ENCODE measurements at regions not wholly inside any gene's neighbourhood (a gene's known extent, or its start where the extent isn't known, plus 50 kb on each side); places are given as distances from the start of the nearest gene placed in this dataset.
"Not testable (repeated sequence)": the region's sequence is repeated elsewhere in the genome, so short reads cannot be mapped to it uniquely, and the experiment has no call there.

DNA sequence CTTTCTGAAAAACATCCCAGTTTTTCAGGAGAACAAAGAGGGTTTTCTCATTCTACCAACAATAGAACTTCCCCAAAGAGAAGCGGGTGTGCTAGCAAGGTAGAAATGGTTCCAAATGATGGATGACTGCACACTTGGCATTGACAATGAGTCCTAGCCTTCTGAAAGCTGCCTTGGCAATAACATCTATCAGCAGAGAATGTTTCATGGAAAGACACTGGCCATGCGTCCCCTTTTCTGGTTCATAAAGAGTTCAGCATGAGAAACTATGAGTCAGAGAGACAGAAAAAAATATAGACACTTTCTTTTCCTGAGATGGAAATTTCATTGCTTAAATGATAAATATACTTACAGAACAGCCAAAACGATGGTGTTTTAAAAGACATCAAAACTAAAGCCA, 236.9 kb upstream of the PRKX start:
- DNase-seq (ENCODE audit: low spot score), result no peak
- no peaks in the 10 kb centered on the region for H3K36me3 ChIP-seq (ENCODE audit: low read depth)
- no peak overlapping the region for H3K27ac ChIP-seq (ENCODE audit: poor library complexity, severe bottlenecking)
- no peaks in the 10 kb centered on the region for H3K27me3 ChIP-seq (ENCODE audit: insufficient read depth, poor library complexity, severe bottlenecking)
- TF ChIP-seq CTCF (IDR thresholded peaks at IDR 0.05; ENCODE audit: poor library complexity, severe bottlenecking), result no peak
- no peaks in the 10 kb centered on the region for H3K4me1 ChIP-seq (ENCODE audit: insufficient read depth, poor library complexity, severe bottlenecking)
- H3K9me3 ChIP-seq (ENCODE audit: severe bottlenecking), result no peaks in the 10 kb centered on the region
- H3K4me3 ChIP-seq (ENCODE audit: severe bottlenecking), result no peak overlapping the region
- no peak for ATAC-seq (ENCODE audit: low read depth)

GRCh38 chrX:3943965-3944364, 230.5 kb upstream of the PRKX start:
- no peaks in the 10 kb centered on the region for H3K4me1 ChIP-seq (ENCODE audit: insufficient read depth, poor library complexity, severe bottlenecking)
- TF ChIP-seq CTCF (IDR thresholded peaks at IDR 0.05; ENCODE audit: poor library complexity, severe bottlenecking), result no peak
- H3K36me3 ChIP-seq (ENCODE audit: low read depth), result no peaks in the 10 kb centered on the region
- no peaks in the 10 kb centered on the region for H3K9me3 ChIP-seq (ENCODE audit: severe bottlenecking)
- no peak overlapping the region for H3K4me3 ChIP-seq (ENCODE audit: severe bottlenecking)
- no peak for ATAC-seq (ENCODE audit: low read depth)
- H3K27ac ChIP-seq (ENCODE audit: poor library complexity, severe bottlenecking), result no peak overlapping the region
- no peak for DNase-seq (ENCODE audit: low spot score)
- H3K27me3 ChIP-seq (ENCODE audit: insufficient read depth, poor library complexity, severe bottlenecking), result no peaks in the 10 kb centered on the region

GRCh38 chrX:3940000-3940610, 226.7 kb upstream of the PRKX start:
- no peaks in the 10 kb centered on the region for H3K27me3 ChIP-seq (ENCODE audit: insufficient read depth, poor library complexity, severe bottlenecking)
- no peak overlapping the region for H3K27ac ChIP-seq (ENCODE audit: poor library complexity, severe bottlenecking)
- ATAC-seq (ENCODE audit: low read depth), result no peak
- H3K36me3 ChIP-seq (ENCODE audit: low read depth), result no peaks in the 10 kb centered on the region
- no peaks in the 10 kb centered on the region for H3K9me3 ChIP-seq (ENCODE audit: severe bottlenecking)
- H3K4me1 ChIP-seq (ENCODE audit: insufficient read depth, poor library complexity, severe bottlenecking), result no peaks in the 10 kb centered on the region
- no peak for DNase-seq (ENCODE audit: low spot score)
- no peak overlapping the region for H3K4me3 ChIP-seq (ENCODE audit: severe bottlenecking)
- peak; percentile 41 for TF ChIP-seq CTCF (IDR thresholded peaks at IDR 0.05; ENCODE audit: poor library complexity, severe bottlenecking)

- no peaks in the 10 kb centered on the region for H3K27me3 ChIP-seq (ENCODE audit: insufficient read depth, poor library complexity, severe bottlenecking)
- no peak for TF ChIP-seq CTCF (IDR thresholded peaks at IDR 0.05; ENCODE audit: poor library complexity, severe bottlenecking)
- H3K36me3 ChIP-seq (ENCODE audit: low read depth), result no peaks in the 10 kb centered on the region
- no peak for ATAC-seq (ENCODE audit: low read depth)
- no peaks in the 10 kb centered on the region for H3K9me3 ChIP-seq (ENCODE audit: severe bottlenecking)
- no peak for DNase-seq (ENCODE audit: low spot score)
- H3K4me1 ChIP-seq (ENCODE audit: insufficient read depth, poor library complexity, severe bottlenecking), result no peaks in the 10 kb centered on the region
- H3K4me3 ChIP-seq (ENCODE audit: severe bottlenecking), result no peak overlapping the region
- no peak overlapping the region for H3K27ac ChIP-seq (ENCODE audit: poor library complexity, severe bottlenecking)
These were observed 225.1 kb upstream of the PRKX start for GRCh38 chrX:3938587-3938986.

DNA sequence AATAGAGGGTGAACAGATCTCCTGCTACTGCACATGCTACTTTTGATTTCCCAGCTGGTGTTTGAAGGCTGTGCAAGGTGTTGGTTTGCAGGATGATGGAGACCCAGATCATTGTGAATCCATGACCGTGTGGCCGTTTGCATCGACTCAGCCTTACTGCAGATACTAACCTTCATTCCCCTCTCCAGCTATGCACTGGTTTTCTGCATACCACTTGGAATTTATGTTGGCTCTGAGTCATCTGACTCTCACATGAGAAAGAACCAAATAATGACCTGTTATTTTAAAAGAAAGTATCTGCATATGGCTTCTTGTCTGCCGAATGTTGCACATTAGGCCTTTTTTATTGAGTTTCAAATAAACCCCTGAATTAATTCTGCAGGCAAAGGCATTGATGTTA, 221.7 kb upstream of the PRKX start:
- not testable (repeated sequence) for H3K4me3 ChIP-seq (ENCODE audit: severe bottlenecking); H3K36me3 ChIP-seq (ENCODE audit: low read depth); H3K4me1 ChIP-seq (ENCODE audit: insufficient read depth, poor library complexity, severe bottlenecking); H3K27ac ChIP-seq (ENCODE audit: poor library complexity, severe bottlenecking); ATAC-seq (ENCODE audit: low read depth); DNase-seq (ENCODE audit: low spot score); H3K27me3 ChIP-seq (ENCODE audit: insufficient read depth, poor library complexity, severe bottlenecking); H3K9me3 ChIP-seq (ENCODE audit: severe bottlenecking)

GRCh38 chrX:3920424-3921017, 207.1 kb upstream of the PRKX start:
- DNase-seq (ENCODE audit: low spot score); H3K36me3 ChIP-seq (ENCODE audit: low read depth); H3K27me3 ChIP-seq (ENCODE audit: insufficient read depth, poor library complexity, severe bottlenecking); H3K9me3 ChIP-seq (ENCODE audit: severe bottlenecking); H3K4me1 ChIP-seq (ENCODE audit: insufficient read depth, poor library complexity, severe bottlenecking); H3K4me3 ChIP-seq (ENCODE audit: severe bottlenecking); H3K27ac ChIP-seq (ENCODE audit: poor library complexity, severe bottlenecking): not testable (repeated sequence)
- peak; percentile 86 for ATAC-seq (ENCODE audit: low read depth)

GRCh38 chrX:3919668-3920423, 206.4 kb upstream of the PRKX start:
- not testable (repeated sequence) for H3K27me3 ChIP-seq (ENCODE audit: insufficient read depth, poor library complexity, severe bottlenecking); H3K9me3 ChIP-seq (ENCODE audit: severe bottlenecking); H3K4me1 ChIP-seq (ENCODE audit: insufficient read depth, poor library complexity, severe bottlenecking); DNase-seq (ENCODE audit: low spot score); ATAC-seq (ENCODE audit: low read depth); H3K4me3 ChIP-seq (ENCODE audit: severe bottlenecking); H3K27ac ChIP-seq (ENCODE audit: poor library complexity, severe bottlenecking); H3K36me3 ChIP-seq (ENCODE audit: low read depth)

GRCh38 chrX:3914813-3915212, 201.4 kb upstream of the PRKX start:
- not testable (repeated sequence) for H3K4me1 ChIP-seq (ENCODE audit: insufficient read depth, poor library complexity, severe bottlenecking); H3K36me3 ChIP-seq (ENCODE audit: low read depth); ATAC-seq (ENCODE audit: low read depth); H3K27ac ChIP-seq (ENCODE audit: poor library complexity, severe bottlenecking); DNase-seq (ENCODE audit: low spot score); H3K4me3 ChIP-seq (ENCODE audit: severe bottlenecking); H3K27me3 ChIP-seq (ENCODE audit: insufficient read depth, poor library complexity, severe bottlenecking); H3K9me3 ChIP-seq (ENCODE audit: severe bottlenecking)

All from RWPE2 (cell line).